HAP-1 (cell line): ENCODE measurements at regions not wholly inside any gene's neighbourhood (a gene's known extent, or its start where the extent isn't known, plus 50 kb on each side); places are given as distances from the start of the nearest gene placed in this dataset.
"Not testable (repeated sequence)": the region's sequence is repeated elsewhere in the genome, so short reads cannot be mapped to it uniquely, and the experiment has no call there.

Experiments
- DNase-seq, 2 experiments: peaks; one replicate each; pipeline ENCODE4 v3.0.0-alpha.2; 2016 to 2020; ENCODE audit warnings: low spot score in 2 of 2
- H3K27me3 ChIP-seq: fragments of 250-450 bp; sonication (Bioruptor Pico); 2 replicates; pipeline ENCODE4 v1.5.1; 2020; ENCODE audit warnings: low read depth, mild to moderate bottlenecking, moderate library complexity
- H3K36me3 ChIP-seq: fragments of 250-450 bp; sonication (Bioruptor Pico); replicated peaks from 2 replicates; pipeline ENCODE4 v1.5.1; 2020; ENCODE audit warnings: mild to moderate bottlenecking
- H3K4me1 ChIP-seq: fragments of 250-450 bp; sonication (Bioruptor Pico); 2 replicates; pipeline ENCODE4 v1.5.1; 2020; ENCODE audit warnings: mild to moderate bottlenecking
- H3K4me3 ChIP-seq: fragments of 250-450 bp; sonication (Bioruptor Pico); 2 replicates; pipeline ENCODE4 v1.5.1; 2020; ENCODE audit warnings: mild to moderate bottlenecking, moderate library complexity
- H3K9me3 ChIP-seq: fragments of 250-450 bp; sonication (Bioruptor Pico); 2 replicates; pipeline ENCODE4 v1.5.1; 2020; ENCODE audit warnings: mild to moderate bottlenecking, moderate library complexity
- in situ Hi-C: fragments of 300-500 bp; cut with MboI; formaldehyde crosslinking; loops from 3 replicates; pipeline ENCODE4 v1.14.3; 2020; ENCODE audit warnings: low sequenced_read_pairs, inconsistent platforms, mixed read lengths

- DNase-seq, H3K4me3 ChIP-seq, H3K9me3 ChIP-seq, in situ Hi-C loops, H3K36me3 ChIP-seq, H3K27me3 ChIP-seq, H3K4me1 ChIP-seq: not testable (repeated sequence)
Measured at GRCh38 chr12:104878858-104879257, 79.2 kb downstream of the SLC41A2 start.

- Histone ChIP-seq H3K36me3 (no peaks in the 10 kb centered on the region), H3K4me3 (no peak overlapping the region), H3K27me3 (no peaks in the 10 kb centered on the region), H3K9me3 (no peaks in the 10 kb centered on the region), H3K4me1 (no peaks in the 10 kb centered on the region)
- DNase-seq = peak in 1 of 2 experiments; percentile 41
- in situ Hi-C loops = no loop called here
Measured at GRCh38 chr12:104877103-104877705, 80.9 kb downstream of the SLC41A2 start.

- in situ Hi-C loops = loop anchor here (25.0 kb wide), 1 partner anchor 486 kb away; no protein-coding TSS in a partner anchor
- no peak for DNase-seq
- H3K4me1 ChIP-seq = no peaks in the 10 kb centered on the region
- H3K9me3 ChIP-seq = no peaks in the 10 kb centered on the region
- no peaks in the 10 kb centered on the region for H3K27me3 ChIP-seq
- no peaks in the 10 kb centered on the region for H3K36me3 ChIP-seq
- H3K4me3 ChIP-seq = no peak overlapping the region
Measured at GRCh38 chr12:104873374-104873773, 84.7 kb downstream of the SLC41A2 start.

- Histone ChIP-seq H3K27me3 (no peaks in the 10 kb centered on the region), H3K9me3 (no peaks in the 10 kb centered on the region), H3K36me3 (no peaks in the 10 kb centered on the region), H3K4me1 (no peaks in the 10 kb centered on the region), H3K4me3 (no peak overlapping the region)
- DNase-seq = no peak
- in situ Hi-C loops = loop anchor here (25.0 kb wide), 1 partner anchor 483 kb away; no protein-coding TSS in a partner anchor
Measured at GRCh38 chr12:104870797-104871196, 87.3 kb downstream of the SLC41A2 start.

- in situ Hi-C loops = loop anchor here (25.0 kb wide), 1 partner anchor 479 kb away; no protein-coding TSS in a partner anchor
- H3K4me1 ChIP-seq = peaks cover 8% of the 10 kb centered on the region; the same call in 1 of the 2 replicates
Measured at GRCh38 chr12:104866291-104866690, 91.8 kb downstream of the SLC41A2 start.

GRCh38 chr12:104865080-104865479 is 93.0 kb downstream of the SLC41A2 start:
- peak in 1 of 2 experiments; percentile 22 for DNase-seq
- in situ Hi-C loops = loop anchor here (25.0 kb wide), 1 partner anchor 478 kb away; no protein-coding TSS in a partner anchor

More at GRCh38 chr12:104866291-104866690, 91.8 kb downstream of the SLC41A2 start:
- DNase-seq = no peak
- Histone ChIP-seq H3K36me3 (no peaks in the 10 kb centered on the region), H3K9me3 (no peaks in the 10 kb centered on the region), H3K4me3 (no peak overlapping the region), H3K27me3 (no peaks in the 10 kb centered on the region)

GRCh38 chr12:104864668-104865067 is 93.4 kb downstream of the SLC41A2 start:
- Histone ChIP-seq H3K27me3 (no peaks in the 10 kb centered on the region), H3K4me1 (peaks cover 8% of the 10 kb centered on the region), H3K9me3 (no peaks in the 10 kb centered on the region), H3K4me3 (no peak overlapping the region), H3K36me3 (no peaks in the 10 kb centered on the region)
- in situ Hi-C loops = loop anchor here (25.0 kb wide), 1 partner anchor 477 kb away; no protein-coding TSS in a partner anchor
- no peak for DNase-seq

More at GRCh38 chr12:104865080-104865479, 93.0 kb downstream of the SLC41A2 start:
- Histone ChIP-seq H3K36me3 (no peaks in the 10 kb centered on the region), H3K27me3 (no peaks in the 10 kb centered on the region), H3K4me3 (no peak overlapping the region), H3K9me3 (no peaks in the 10 kb centered on the region), H3K4me1 (peaks cover 8% of the 10 kb centered on the region; the same call in 1 of the 2 replicates)

- H3K9me3 ChIP-seq = no peaks in the 10 kb centered on the region
- no peak for DNase-seq
- H3K27me3 ChIP-seq = no peaks in the 10 kb centered on the region
- no peaks in the 10 kb centered on the region for H3K36me3 ChIP-seq
- peaks cover 20% of the 10 kb centered on the region for H3K4me1 ChIP-seq
- H3K4me3 ChIP-seq = no peak overlapping the region
- in situ Hi-C loops = loop anchor here (25.0 kb wide), 1 partner anchor 476 kb away; no protein-coding TSS in a partner anchor
Measured at GRCh38 chr12:104863296-104863948, 94.7 kb downstream of the SLC41A2 start.

GRCh38 chr12:104858611-104859543 is 99.2 kb downstream of the SLC41A2 start:
- Histone ChIP-seq H3K36me3 (no peaks in the 10 kb centered on the region), H3K27me3 (no peaks in the 10 kb centered on the region), H3K9me3 (no peaks in the 10 kb centered on the region), H3K4me3 (no peak overlapping the region), H3K4me1 (peaks cover 15% of the 10 kb centered on the region)
- peak in 1 of 2 experiments; percentile 52 for DNase-seq
- in situ Hi-C loops = loop anchor here (25.0 kb wide), 1 partner anchor 472 kb away; no protein-coding TSS in a partner anchor

- no peak for DNase-seq
- peaks cover 15% of the 10 kb centered on the region for H3K4me1 ChIP-seq
- in situ Hi-C loops = loop anchor here (25.0 kb wide), 1 partner anchor 469 kb away; no protein-coding TSS in a partner anchor
- no peaks in the 10 kb centered on the region for H3K27me3 ChIP-seq
- H3K4me3 ChIP-seq = no peak overlapping the region
- H3K9me3 ChIP-seq = no peaks in the 10 kb centered on the region
- no peaks in the 10 kb centered on the region for H3K36me3 ChIP-seq
Measured at GRCh38 chr12:104856531-104856930, 101.6 kb downstream of the SLC41A2 start.

- Histone ChIP-seq H3K27me3 (no peaks in the 10 kb centered on the region), H3K4me1 (peaks cover 15% of the 10 kb centered on the region), H3K9me3 (no peaks in the 10 kb centered on the region), H3K36me3 (no peaks in the 10 kb centered on the region), H3K4me3 (no peak overlapping the region)
- in situ Hi-C loops = loop anchor here (25.0 kb wide), 1 partner anchor 468 kb away; no protein-coding TSS in a partner anchor
- no peak for DNase-seq
Measured at GRCh38 chr12:104855599-104855998, 102.5 kb downstream of the SLC41A2 start.

GRCh38 chr12:104852896-104853295 is 105.2 kb downstream of the SLC41A2 start:
- DNase-seq = no peak
- H3K9me3 ChIP-seq = no peaks in the 10 kb centered on the region
- no peaks in the 10 kb centered on the region for H3K27me3 ChIP-seq
- in situ Hi-C loops = loop anchor here (25.0 kb wide), 1 partner anchor 466 kb away; no protein-coding TSS in a partner anchor
- H3K4me3 ChIP-seq = no peak overlapping the region
- H3K36me3 ChIP-seq = no peaks in the 10 kb centered on the region
- peaks cover 3% of the 10 kb centered on the region for H3K4me1 ChIP-seq

- Histone ChIP-seq H3K36me3 (no peaks in the 10 kb centered on the region), H3K4me1 (peaks cover 2% of the 10 kb centered on the region), H3K4me3 (no peak overlapping the region), H3K9me3 (no peaks in the 10 kb centered on the region), H3K27me3 (no peaks in the 10 kb centered on the region)
- in situ Hi-C loops = loop anchor here (25.0 kb wide), 1 partner anchor 465 kb away; no protein-coding TSS in a partner anchor
- DNase-seq = no peak
Measured at GRCh38 chr12:104852102-104852501, 106.0 kb downstream of the SLC41A2 start.
